HL-60 (cell line): ENCODE measurements at regions not wholly inside any gene's neighbourhood (a gene's known extent, or its start where the extent isn't known, plus 50 kb on each side); places are given as distances from the start of the nearest gene placed in this dataset.

Experiments used
- DNase-seq, 2 experiments: peaks; one replicate each; pipeline ENCODE4 v3.0.0-alpha.2; 2010 to 2020; ENCODE audit warnings: low read depth in 1 of 2, low spot score in 1 of 2
- H3K27ac ChIP-seq: fragments of 250-450 bp; sonication (Bioruptor Pico); replicated peaks from 2 replicates; pipeline ENCODE4 v1.5.1; 2020; ENCODE audit warnings: mild to moderate bottlenecking, moderate library complexity
- H3K27me3 ChIP-seq: fragments of 250-450 bp; sonication (Bioruptor Pico); 2 replicates; pipeline ENCODE4 v1.5.1; 2021; ENCODE audit warnings: mild to moderate bottlenecking, moderate library complexity; ENCODE audit not compliant: insufficient read depth, poor library complexity, severe bottlenecking
- H3K4me3 ChIP-seq: replicated peaks from 2 replicates; pipeline ENCODE4 v1.5.1; 2011; ENCODE audit warnings: mild to moderate bottlenecking, control low read depth, low read length; ENCODE audit not compliant: insufficient read depth
- CTCF ChIP-seq: IDR thresholded peaks from one replicate; pipeline ENCODE4 v1.5.1; 2011; ENCODE audit warnings: low read length, control low read depth, inconsistent platforms; ENCODE audit not compliant: insufficient read depth
- GABPA ChIP-seq: IDR thresholded peaks from 2 replicates; pipeline ENCODE4 v1.6.1; 2012; ENCODE audit warnings: low read depth
- POLR2AphosphoS5 ChIP-seq: IDR thresholded peaks from 2 replicates; pipeline ENCODE4 v1.6.1; 2012; ENCODE audit warnings: low read depth
- REST ChIP-seq: IDR thresholded peaks from 2 replicates; pipeline ENCODE4 v1.6.1; 2012; ENCODE audit warnings: low read depth; ENCODE audit not compliant: insufficient replicate concordance
- SPI1 ChIP-seq: IDR thresholded peaks from 2 replicates; pipeline ENCODE4 v1.6.1; 2012; ENCODE audit warnings: low read depth, mild to moderate bottlenecking, borderline replicate concordance

- no peak for DNase-seq
- TF ChIP-seq REST (no peak), POLR2AphosphoS5 (no peak)
- Histone ChIP-seq H3K4me3 (no peak overlapping the region), H3K27ac (no peak overlapping the region), H3K27me3 (no peaks in the 10 kb centered on the region)
Measured at GRCh38 chr11:31913985-31914384, 102.9 kb upstream of the PAX6 start.

GRCh38 chr11:31912808-31913207, 101.7 kb upstream of the PAX6 start:
- DNase-seq = no peak
- no peak for TF ChIP-seq POLR2AphosphoS5
- TF ChIP-seq SPI1 = no peak
- no peak for TF ChIP-seq CTCF
- no peak for TF ChIP-seq REST
- no peak for TF ChIP-seq GABPA
- H3K27ac ChIP-seq = no peak overlapping the region
- no peaks in the 10 kb centered on the region for H3K27me3 ChIP-seq
- no peak overlapping the region for H3K4me3 ChIP-seq

GRCh38 chr11:31910950-31911576, 99.9 kb upstream of the PAX6 start:
- DNase-seq = no peak
- no peaks in the 10 kb centered on the region for H3K27me3 ChIP-seq
- no peak for TF ChIP-seq GABPA
- no peak for TF ChIP-seq REST
- no peak for TF ChIP-seq CTCF
- no peak for TF ChIP-seq SPI1
- no peak for TF ChIP-seq POLR2AphosphoS5
- no peak overlapping the region for H3K27ac ChIP-seq
- H3K4me3 ChIP-seq = no peak overlapping the region
